AG04449 (cell line): ENCODE measurements at regions not wholly inside any gene's neighbourhood (a gene's known extent, or its start where the extent isn't known, plus 50 kb on each side); places are given as distances from the start of the nearest gene placed in this dataset.
A peak's percentile ranks its signal among the peaks of the same experiment; 100 is the strongest.

Experiments
- CTCF ChIA-PET: fragments of 350-600 bp; formaldehyde crosslinking; extraction: SDS; loops from one replicate; lab custom pipeline; 2021; ENCODE audit warnings: antibody characterized with exemption; lab: Yijun Ruan, JAX
- POLR2A ChIA-PET: fragments of 400-600, 350-600 bp; formaldehyde crosslinking; extraction: SDS; loops from one replicate; lab custom pipeline; 2020; ENCODE audit warnings: antibody characterized with exemption, inconsistent platforms; lab: Yijun Ruan, JAX
- DNase-seq: peaks from one replicate; pipeline ENCODE4 v3.0.0-alpha.2; 2010; ENCODE audit warnings: low read depth, low spot score
- H3K4me3 ChIP-seq: 2 replicates; pipeline ENCODE4 v1.5.1; 2011; ENCODE audit warnings: low read depth, mild to moderate bottlenecking, control low read depth, low read length
- CTCF ChIP-seq: IDR thresholded peaks from one replicate; pipeline ENCODE4 v1.5.1; 2011; ENCODE audit warnings: mild to moderate bottlenecking, moderate library complexity, low read length, control low read depth, inconsistent platforms; ENCODE audit not compliant: insufficient read depth; ENCODE audit errors: missing control alignments

DNA sequence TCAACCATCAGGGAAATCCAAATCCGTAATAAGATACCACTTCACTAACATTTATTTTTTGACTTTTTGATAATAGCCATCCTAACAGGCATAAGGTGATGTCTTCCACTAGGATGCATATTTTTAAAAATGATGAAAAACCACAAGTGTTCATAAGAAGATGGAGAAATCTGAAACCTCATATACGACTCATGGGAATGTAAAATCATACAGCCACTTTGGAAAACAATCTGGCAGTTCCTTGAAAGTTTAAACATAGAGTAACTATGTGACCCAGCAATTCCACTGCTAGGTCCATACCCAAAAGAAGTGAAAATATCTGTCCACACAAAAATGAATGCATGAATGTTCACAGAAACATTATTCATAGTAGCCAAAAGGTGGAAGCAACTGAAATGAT, 431.0 kb downstream of the ENC1 start:
- no peak for TF ChIP-seq CTCF
- DNase-seq, result no peak
- POLR2A ChIA-PET, result no interaction called here
- no peak overlapping the region for H3K4me3 ChIP-seq
- CTCF ChIA-PET, result interaction anchor here (3.4 kb wide), 1 partner anchor 432 kb away, joined by 15 read pairs; the partner anchor contains the start of gene ENC1

DNA sequence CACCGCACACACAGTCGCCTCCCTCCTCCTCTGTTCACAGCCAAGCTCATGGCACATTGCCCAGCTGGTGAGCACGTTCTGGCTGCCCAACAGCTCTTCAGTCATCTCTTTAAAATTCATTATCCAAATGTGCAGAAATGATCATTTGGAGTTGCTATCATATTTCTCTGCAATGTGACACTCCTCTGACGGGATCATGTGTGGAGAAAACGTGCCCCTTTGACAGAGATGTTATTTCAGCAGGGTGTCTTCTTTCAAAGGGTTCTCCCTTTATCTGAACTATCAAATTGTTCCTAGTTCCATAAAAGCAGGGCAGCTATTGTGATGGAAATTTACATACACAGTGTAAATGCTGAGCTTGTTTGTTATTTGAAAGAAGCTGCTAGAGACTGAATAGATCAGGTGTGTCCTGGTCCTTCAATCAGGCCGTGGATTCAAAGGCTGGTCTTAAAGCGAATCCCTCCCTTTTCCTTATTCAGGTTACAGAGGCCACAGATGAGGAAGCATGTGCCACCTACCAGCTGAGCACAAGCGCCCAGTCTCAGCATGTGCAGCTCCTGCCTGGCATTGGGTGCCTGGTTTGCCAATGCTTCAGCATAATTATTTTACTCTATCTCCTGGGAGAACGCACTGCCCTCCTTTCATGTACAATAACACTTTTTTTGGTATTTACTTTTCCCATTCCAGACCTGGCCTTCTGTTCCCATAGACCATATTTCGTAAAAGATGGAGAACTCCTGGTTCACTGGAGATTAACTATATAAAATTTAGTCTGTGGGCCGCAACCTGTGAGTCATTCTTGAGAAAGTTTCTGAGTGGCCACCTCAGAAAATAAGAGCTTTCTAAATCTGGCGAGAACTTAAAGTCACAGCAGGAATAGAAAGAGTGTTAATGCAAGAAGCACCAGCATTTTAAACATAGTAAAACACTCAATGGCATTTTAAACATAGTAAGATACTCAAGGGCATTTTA, 433.7 kb downstream of the ENC1 start:
- TF ChIP-seq CTCF, result no peak
- POLR2A ChIA-PET, result interaction anchor here (1.2 to 1.3 kb wide), 2 partner anchors 336 to 434 kb away, joined by 4 read pairs; partner anchors contain the start of gene ENC1
- no peak overlapping the region for H3K4me3 ChIP-seq
- CTCF ChIA-PET, result interaction anchor here (1.2 to 1.8 kb wide), 3 partner anchors 172 to 434 kb away, joined by 3 to 7 read pairs (median 4); partner anchors contain the start of gene ENC1
- DNase-seq, result peak; percentile 59

DNA sequence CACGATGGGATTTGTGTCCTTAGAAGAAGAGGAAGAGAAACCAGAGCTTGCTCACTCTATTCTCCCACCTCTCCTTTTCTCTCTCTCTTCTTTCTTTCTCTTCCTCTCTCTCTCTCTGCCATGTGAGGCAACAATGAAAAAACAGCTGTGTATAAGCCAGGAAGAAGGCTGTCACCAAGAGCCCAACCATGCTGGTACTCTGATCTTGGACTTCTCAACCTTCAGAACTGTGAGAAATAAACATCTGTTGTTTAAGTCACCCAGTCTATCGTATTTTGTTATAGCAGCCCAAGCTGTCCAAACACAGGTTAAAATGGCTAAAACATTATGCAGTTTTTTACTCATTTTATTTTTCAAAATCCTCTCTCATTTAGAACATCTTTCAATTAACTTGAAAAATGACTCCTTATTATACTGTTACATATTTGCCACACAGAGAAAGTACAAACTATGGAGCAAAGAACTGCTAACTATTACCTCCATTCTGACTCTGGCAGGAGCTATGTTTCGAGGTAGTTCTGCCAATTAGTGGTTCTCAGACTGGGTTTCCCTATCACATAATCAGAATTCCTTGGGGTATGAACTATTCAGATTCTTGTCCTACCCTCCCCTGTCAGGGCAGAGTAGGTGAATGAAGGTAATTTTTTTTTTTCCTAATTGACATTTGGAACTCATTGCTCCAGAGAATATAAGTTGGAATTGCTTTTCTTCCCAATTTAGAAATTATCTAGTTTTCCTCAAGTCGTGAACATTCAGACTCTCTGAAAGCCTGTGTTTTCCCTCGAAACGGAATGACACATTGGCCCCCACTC, 434.6 kb downstream of the ENC1 start:
- CTCF ChIA-PET, result interaction anchor here (1.0 to 1.8 kb wide), 4 partner anchors 9 to 435 kb away, joined by 3 to 7 read pairs (median 4); partner anchors contain the start of gene ENC1
- no peak for DNase-seq
- POLR2A ChIA-PET, result interaction anchor here (0.8 to 1.2 kb wide), 2 partner anchors 337 to 427 kb away, joined by 3 to 4 read pairs; no protein-coding TSS in a partner anchor
- H3K4me3 ChIP-seq, result no peak overlapping the region
- no peak for TF ChIP-seq CTCF

DNA sequence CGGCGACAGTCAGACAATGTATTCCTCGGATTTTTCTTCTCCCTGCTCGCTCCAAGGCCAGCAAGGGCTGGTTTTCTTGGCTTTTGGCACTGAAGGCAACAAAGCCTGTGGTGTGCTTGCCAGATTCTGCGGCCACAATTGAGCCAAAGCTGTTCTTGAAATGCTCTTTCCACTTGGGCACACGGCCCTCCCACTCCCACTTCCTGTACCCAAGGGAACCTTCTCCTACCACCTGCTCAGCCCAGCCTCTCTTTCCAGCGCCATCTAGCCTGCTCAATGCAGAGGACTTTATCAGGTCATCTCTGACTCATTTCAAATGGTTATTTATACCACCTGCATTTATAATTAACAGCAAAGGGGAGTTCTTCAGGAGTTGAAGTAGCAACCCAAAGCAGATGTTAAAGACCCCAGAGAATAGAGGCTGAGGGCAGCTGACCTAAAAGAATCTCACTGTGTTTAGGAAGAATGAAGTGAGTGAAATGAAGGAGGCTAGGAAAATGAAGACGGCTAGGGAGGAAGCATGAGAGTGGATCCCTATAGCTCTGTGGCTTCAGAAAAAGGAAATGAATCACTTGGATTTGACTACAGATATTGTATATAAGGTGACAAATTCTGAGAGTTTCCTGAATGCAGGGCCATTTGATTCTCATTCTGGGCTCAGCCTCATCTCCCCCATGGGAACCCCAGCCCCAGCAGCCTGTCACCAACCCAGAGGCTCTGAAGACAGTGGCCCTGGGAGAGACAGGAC, 439.0 kb downstream of the ENC1 start:
- ChIA-PET POLR2A (no interaction called here), CTCF (interaction anchor here (0.6 to 2.1 kb wide), 3 partner anchors 11 to 441 kb away, joined by 3 to 11 read pairs (median 5); no protein-coding TSS in a partner anchor)
- no peak overlapping the region for H3K4me3 ChIP-seq
- no peak for DNase-seq
- TF ChIP-seq CTCF, result no peak

- no peak for DNase-seq
- POLR2A ChIA-PET, result no interaction called here
- H3K4me3 ChIP-seq, result no peak overlapping the region
- TF ChIP-seq CTCF, result no peak
- CTCF ChIA-PET, result interaction anchor here (1.2 to 2.1 kb wide), 2 partner anchors 11 to 442 kb away, joined by 5 to 11 read pairs; no protein-coding TSS in a partner anchor
Measured at GRCh38 chr5:74200560-74200959, 440.0 kb downstream of the ENC1 start.
